ENCODE measurements at regions not wholly inside any gene's neighbourhood (a gene's known extent, or its start where the extent isn't known, plus 50 kb on each side); places are given as distances from the start of the nearest gene placed in this dataset.
"Not testable (repeated sequence)": the region's sequence is repeated elsewhere in the genome, so short reads cannot be mapped to it uniquely, and the experiment has no call there.

DNA sequence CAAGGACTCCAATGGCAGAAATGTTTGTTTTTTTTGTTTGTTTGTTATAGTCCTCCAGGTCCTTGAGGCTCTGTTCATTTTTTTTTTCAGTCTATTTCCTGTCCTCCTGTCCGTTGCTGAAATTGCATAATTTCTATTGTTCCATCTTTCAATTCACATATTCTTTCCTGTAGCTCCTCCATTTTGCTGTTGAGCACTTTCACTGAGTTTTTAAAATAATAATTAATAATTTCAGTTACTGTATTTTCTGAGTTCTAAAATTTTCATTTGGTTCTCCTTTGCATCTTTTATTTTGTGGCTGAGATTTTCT lies 202.3 kb upstream of the AGR3 start:
- Mint-ChIP-seq H3K27ac (no peak overlapping the region), H3K27me3 (ENCODE audit: low read depth) (peaks cover 3% of the 10 kb centered on the region), H3K36me3 (ENCODE audit: low read depth) (no peaks in the 10 kb centered on the region), H3K4me1 (ENCODE audit: low read depth) (no peaks in the 10 kb centered on the region), H3K9me3 (no peaks in the 10 kb centered on the region), H3K4me3 (no peak overlapping the region)
- intact Hi-C loops (cut with micrococcal nuclease): no loop called here
- CTCF ChIA-PET: no interaction called here
- no peak for DNase-seq

DNA sequence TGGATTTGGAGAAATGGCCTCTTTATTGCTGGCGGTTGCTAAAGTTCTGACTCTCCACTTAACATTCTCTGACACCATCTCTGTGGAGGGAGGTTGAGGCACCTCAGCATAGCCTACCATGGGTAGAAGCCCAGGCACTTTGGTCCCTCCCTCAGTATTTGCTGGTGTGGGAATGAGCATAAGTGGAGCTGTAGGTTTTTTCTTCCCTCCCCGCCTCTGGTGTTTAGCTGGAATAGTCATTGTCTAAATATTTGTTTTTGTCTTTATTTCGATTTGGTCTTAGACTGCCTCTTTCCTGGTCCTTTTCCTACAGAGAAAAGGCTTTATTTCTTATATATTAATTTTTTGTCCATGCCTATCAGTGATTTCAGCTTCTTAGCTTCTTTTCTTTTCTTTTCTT lies 203.4 kb upstream of the AGR3 start:
- no peak overlapping the region for H3K4me3 Mint-ChIP-seq
- no peaks in the 10 kb centered on the region for H3K4me1 Mint-ChIP-seq (ENCODE audit: low read depth)
- H3K36me3 Mint-ChIP-seq (ENCODE audit: low read depth): no peaks in the 10 kb centered on the region
- H3K27me3 Mint-ChIP-seq (ENCODE audit: low read depth): peaks cover 3% of the 10 kb centered on the region
- intact Hi-C loops (cut with micrococcal nuclease): no loop called here
- no peaks in the 10 kb centered on the region for H3K9me3 Mint-ChIP-seq
- no peak overlapping the region for H3K27ac Mint-ChIP-seq
- no peak for DNase-seq
- CTCF ChIA-PET: interaction anchor here (0.5 kb wide), 1 partner anchor 125 kb away, joined by 3 read pairs; no protein-coding TSS in a partner anchor

DNA sequence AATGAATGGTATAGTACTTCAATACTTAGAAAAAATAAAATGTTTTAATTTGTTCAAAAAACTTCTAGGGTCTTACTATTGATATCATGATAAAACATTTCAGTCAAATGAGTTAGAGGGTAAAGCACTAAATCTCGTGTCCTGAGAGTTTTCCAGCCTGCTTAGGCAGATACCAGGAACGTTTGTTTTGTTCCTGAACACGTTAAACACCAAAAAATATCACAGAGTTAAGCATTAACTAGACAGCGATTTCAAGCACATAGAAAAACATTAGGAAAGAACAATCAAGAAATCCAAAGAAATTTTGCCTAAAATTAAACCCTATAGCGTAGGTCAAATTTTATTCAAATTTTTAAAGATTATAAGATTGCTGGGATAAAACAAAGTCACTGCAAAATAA lies 204.6 kb upstream of the AGR3 start:
- Mint-ChIP-seq H3K36me3 (ENCODE audit: low read depth) (no peaks in the 10 kb centered on the region), H3K9me3 (no peaks in the 10 kb centered on the region), H3K4me1 (ENCODE audit: low read depth) (no peaks in the 10 kb centered on the region), H3K27ac (no peak overlapping the region), H3K27me3 (ENCODE audit: low read depth) (peaks cover 3% of the 10 kb centered on the region), H3K4me3 (no peak overlapping the region)
- intact Hi-C loops (cut with micrococcal nuclease): no loop called here
- no peak for DNase-seq
- CTCF ChIA-PET: no interaction called here

DNA sequence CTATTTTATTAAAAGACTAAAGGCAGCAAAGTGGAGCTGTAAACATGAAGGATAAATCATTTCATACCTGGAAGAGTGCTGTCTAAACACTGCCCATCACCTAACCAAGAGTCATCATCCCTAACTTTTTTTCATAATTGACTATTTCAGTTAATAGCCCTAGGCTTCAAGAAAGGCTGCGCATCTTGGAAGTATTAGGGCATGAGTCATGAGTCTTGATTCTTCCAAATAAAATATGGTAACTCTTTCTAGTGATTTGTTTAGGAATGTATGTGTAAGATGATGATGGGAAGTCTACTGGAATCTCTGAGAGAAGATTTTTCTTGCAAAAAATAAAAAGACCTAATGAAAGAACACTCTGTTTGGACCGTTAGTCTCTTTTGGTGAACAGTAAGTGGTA lies 207.7 kb upstream of the AHR start:
- Mint-ChIP-seq H3K4me3 (no peak overlapping the region), H3K27ac (no peak overlapping the region), H3K27me3 (ENCODE audit: low read depth) (no peaks in the 10 kb centered on the region), H3K4me1 (ENCODE audit: low read depth) (no peaks in the 10 kb centered on the region), H3K36me3 (ENCODE audit: low read depth) (no peaks in the 10 kb centered on the region), H3K9me3 (no peaks in the 10 kb centered on the region)
- CTCF ChIA-PET: no interaction called here
- DNase-seq: no peak
- intact Hi-C loops (cut with micrococcal nuclease): no loop called here

DNA sequence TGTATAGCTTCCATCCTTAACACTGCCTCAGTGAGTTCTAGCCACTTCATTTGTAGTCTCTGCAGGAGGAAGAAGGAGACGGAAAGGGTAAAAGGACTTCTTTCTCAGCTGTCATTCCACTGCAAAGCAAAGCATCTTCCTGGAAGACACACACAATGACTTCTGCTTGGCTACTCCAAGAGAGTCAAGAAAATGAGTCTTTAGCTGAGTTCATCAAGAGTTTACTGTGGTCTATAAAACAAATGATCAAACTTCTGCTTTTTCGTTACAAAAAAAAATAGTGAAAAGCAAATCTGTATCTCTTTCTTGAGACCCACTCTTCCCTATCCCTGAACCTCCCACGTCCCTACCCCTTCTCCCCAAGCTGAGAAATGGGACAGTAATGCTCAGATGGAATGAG lies 205.0 kb upstream of the AHR start:
- Mint-ChIP-seq H3K27ac (no peak overlapping the region), H3K4me1 (ENCODE audit: low read depth) (peaks cover 5% of the 10 kb centered on the region), H3K36me3 (ENCODE audit: low read depth) (no peaks in the 10 kb centered on the region), H3K9me3 (no peaks in the 10 kb centered on the region), H3K27me3 (ENCODE audit: low read depth) (no peaks in the 10 kb centered on the region), H3K4me3 (no peak overlapping the region)
- CTCF ChIA-PET: no interaction called here
- DNase-seq: no peak
- intact Hi-C loops (cut with micrococcal nuclease): no loop called here

DNA sequence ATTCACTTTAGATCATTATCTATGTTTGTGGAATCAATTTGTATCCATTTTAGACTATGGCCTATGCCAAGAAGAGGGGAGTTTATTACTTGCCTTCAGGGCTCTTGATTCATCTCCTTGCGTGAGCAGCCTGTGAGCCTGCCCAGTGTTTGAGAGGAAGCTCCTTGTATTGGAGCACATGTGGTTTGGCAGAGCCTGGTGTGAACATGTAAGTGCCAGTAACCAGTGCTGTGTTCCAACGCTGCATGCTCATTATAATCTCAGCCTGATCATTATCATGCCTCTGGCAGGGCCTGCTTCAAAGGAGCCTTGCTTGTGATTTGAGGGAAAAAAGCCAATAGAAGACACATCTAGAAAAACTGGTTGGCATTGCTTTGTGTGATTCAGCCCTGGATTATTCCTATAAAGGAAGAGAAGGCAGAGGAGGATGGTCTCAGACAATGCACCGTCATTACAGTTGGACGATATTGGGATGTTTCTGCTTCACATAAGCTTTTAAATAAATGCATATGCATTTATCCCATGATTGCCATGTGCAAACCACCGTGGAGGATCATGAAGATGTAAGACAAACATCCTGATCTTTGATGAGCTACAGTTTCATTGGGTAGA lies 203.4 kb upstream of the AHR start:
- intact Hi-C loops (cut with micrococcal nuclease): loop anchor here (5.0 kb wide), 1 partner anchor 1357 kb away; no protein-coding TSS in a partner anchor

DNA sequence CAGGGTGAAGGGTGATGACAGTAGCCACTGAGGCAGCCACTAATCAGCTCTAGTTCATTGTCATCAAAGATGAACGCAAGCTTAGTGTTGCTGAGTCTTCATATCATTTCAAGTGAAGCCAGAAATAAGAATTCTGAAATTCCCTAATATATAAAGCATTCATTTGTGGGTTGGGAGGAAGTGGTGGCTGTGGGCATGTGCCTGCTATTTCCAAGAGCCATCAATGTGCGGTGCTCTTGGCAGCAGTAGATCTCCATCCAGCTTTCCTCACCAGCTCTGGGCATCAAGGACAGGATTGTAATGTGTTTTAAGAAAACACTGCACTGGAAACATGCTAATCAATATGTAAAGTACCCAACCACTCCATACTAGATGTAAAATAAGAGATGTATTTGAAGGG lies 202.5 kb upstream of the AHR start:
- Mint-ChIP-seq H3K9me3 (no peaks in the 10 kb centered on the region), H3K4me1 (ENCODE audit: low read depth) (peaks cover 5% of the 10 kb centered on the region), H3K27me3 (ENCODE audit: low read depth) (no peaks in the 10 kb centered on the region), H3K27ac (no peak overlapping the region), H3K4me3 (no peak overlapping the region), H3K36me3 (ENCODE audit: low read depth) (no peaks in the 10 kb centered on the region)
- intact Hi-C loops (cut with micrococcal nuclease): loop anchor here (5.0 kb wide), 1 partner anchor 1356 kb away; no protein-coding TSS in a partner anchor
- CTCF ChIA-PET: no interaction called here
- no peak for DNase-seq

More for the DNA sequence above, 203.4 kb upstream of the AHR start:
- no peaks in the 10 kb centered on the region for H3K36me3 Mint-ChIP-seq (ENCODE audit: low read depth)
- H3K27me3 Mint-ChIP-seq (ENCODE audit: low read depth): no peaks in the 10 kb centered on the region
- no peak for DNase-seq
- H3K9me3 Mint-ChIP-seq: no peaks in the 10 kb centered on the region
- H3K4me3 Mint-ChIP-seq: no peak overlapping the region
- no peak overlapping the region for H3K27ac Mint-ChIP-seq
- CTCF ChIA-PET: no interaction called here
- peaks cover 5% of the 10 kb centered on the region for H3K4me1 Mint-ChIP-seq (ENCODE audit: low read depth)

DNA sequence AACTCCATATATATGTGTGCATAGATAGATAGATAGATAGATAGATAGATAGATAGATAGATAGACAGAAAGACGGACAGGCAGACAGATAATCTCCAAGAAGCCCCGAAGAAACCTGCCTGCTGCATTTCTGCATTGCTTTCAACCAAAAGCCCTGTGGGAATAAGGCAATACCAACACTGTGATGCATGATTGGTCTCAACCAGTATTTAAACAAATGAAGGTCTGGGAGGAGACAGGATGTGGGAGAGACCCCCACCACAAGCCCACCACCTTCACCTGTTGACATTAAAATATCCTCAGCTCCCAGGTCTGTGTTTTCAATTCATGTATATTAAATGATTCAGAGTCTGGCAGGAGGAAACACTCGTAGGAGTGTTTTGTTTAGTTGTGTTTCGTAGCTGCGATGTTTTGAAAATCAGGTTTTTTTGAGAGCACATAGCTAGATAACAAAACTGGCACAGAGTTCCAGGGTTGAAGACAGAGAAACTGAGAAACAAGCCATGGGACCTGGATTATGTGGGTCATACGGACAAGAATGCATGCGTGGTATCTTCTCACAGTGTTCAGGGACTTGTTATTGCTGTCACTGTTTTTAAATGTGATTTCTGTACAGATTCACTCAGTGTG lies 200.7 kb upstream of the AHR start:
- Mint-ChIP-seq H3K4me1 (ENCODE audit: low read depth) (peaks cover 5% of the 10 kb centered on the region), H3K9me3 (peaks cover 4% of the 10 kb centered on the region), H3K4me3 (no peak overlapping the region), H3K36me3 (ENCODE audit: low read depth) (no peaks in the 10 kb centered on the region), H3K27me3 (ENCODE audit: low read depth) (no peaks in the 10 kb centered on the region), H3K27ac (no peak overlapping the region)
- CTCF ChIA-PET: no interaction called here
- DNase-seq: no peak
- intact Hi-C loops (cut with micrococcal nuclease): loop anchor here (5.0 kb wide), 1 partner anchor 1355 kb away; no protein-coding TSS in a partner anchor

DNA sequence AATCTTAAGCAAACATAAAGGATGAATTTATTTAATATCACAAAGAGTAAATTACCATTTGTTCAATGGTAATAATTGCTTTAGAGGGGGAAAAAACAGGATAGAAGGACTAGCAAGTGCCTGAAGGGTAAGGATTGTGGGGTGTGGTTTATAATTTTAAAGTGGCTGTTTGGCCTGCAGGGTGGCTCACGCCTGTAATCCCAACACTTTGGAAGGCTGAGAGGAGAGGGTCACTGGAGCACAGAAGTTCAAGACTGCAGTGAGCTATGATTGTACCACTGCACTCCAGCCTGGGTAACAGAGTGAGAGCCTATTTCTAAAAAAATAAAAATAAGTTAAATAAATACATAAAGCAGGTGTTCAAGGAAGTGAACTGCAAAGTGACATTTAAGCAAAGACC lies 199.9 kb upstream of the AHR start:
- Mint-ChIP-seq H3K27ac (no peak overlapping the region), H3K4me1 (ENCODE audit: low read depth) (peaks cover 5% of the 10 kb centered on the region), H3K36me3 (ENCODE audit: low read depth) (no peaks in the 10 kb centered on the region), H3K4me3 (no peak overlapping the region), H3K9me3 (peaks cover 4% of the 10 kb centered on the region), H3K27me3 (ENCODE audit: low read depth) (no peaks in the 10 kb centered on the region)
- CTCF ChIA-PET: no interaction called here
- intact Hi-C loops (cut with micrococcal nuclease): loop anchor here (5.0 kb wide), 1 partner anchor 1354 kb away; no protein-coding TSS in a partner anchor
- no peak for DNase-seq

DNA sequence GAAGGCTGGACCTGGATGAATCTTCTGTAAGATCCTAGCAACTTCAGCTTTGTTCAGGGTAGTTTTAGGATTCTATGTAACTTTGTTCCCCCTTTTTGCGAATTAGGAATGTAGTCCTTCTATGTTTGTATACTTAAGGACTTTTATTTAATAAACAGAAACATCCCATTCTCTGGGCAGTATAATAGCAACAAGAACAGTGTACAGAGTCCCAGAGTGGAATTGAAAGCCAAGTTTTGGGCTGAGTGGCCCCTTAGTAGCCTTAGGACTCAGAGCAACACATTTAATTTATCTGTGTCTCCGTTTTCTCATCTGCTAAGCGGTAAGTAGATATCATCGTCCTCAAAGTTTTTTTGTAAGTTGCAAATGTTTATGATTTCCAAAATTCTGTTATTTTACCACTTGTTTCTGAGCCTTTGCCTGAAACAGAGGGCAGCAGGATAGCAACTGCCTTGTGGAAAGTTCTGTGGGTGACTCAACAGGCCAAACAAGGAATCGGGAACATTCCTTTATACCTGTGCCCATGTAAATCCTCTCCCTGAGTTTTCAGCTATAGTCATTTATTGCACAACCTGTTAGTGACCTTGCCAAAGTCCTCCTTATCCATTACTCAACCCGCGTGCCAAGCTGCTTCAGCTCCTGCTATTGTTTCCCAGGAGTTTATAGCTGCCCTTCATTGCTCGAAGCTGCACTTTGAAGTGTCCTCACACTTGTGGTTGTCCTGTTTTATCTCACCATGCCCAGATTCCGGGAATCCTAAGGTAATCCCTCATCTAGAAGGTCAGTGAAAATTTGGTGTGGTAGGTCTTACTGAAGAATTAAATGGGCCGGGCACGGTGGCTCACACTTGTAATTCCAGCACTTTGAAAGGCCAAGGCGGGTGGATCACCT lies 199.1 kb upstream of the AHR start:
- Mint-ChIP-seq H3K9me3 (peaks cover 4% of the 10 kb centered on the region), H3K4me3 (no peak overlapping the region), H3K4me1 (ENCODE audit: low read depth) (peaks cover 5% of the 10 kb centered on the region), H3K27ac (no peak overlapping the region), H3K27me3 (ENCODE audit: low read depth) (no peaks in the 10 kb centered on the region), H3K36me3 (ENCODE audit: low read depth) (no peaks in the 10 kb centered on the region)
- no peak for DNase-seq
- CTCF ChIA-PET: no interaction called here
- intact Hi-C loops (cut with micrococcal nuclease): loop anchor here (5.0 kb wide), 1 partner anchor 1353 kb away; no protein-coding TSS in a partner anchor

DNA sequence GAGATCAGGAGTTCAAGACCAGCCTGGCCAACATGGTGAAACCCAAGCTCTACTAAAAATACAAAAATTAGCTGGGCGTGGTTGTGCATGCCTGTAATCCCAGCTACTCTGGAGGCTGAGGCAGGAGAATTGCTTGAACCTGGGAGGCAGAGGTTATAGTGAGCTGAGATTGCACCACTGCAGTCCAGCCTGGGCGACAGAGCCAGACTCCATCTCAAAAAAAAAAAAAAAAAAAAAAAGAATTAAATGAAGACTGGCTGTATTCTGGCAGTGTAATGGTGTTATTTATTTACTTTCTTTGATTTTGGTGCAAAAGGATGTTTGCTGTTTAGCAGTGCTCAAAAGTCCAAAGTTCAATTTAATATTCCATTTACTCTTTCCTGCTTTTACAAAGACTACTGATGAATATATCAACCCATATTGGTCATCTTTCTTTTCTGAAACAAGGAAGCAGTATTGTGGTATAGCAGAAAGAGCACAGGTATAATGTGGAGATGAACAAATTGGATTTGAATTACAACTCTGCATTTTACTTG lies 198.4 kb upstream of the AHR start:
- H3K4me3 Mint-ChIP-seq; CTCF ChIA-PET; DNase-seq; H3K27ac Mint-ChIP-seq; H3K27me3 Mint-ChIP-seq (ENCODE audit: low read depth); H3K36me3 Mint-ChIP-seq (ENCODE audit: low read depth); H3K4me1 Mint-ChIP-seq (ENCODE audit: low read depth); H3K9me3 Mint-ChIP-seq: not testable (repeated sequence)
- intact Hi-C loops (cut with micrococcal nuclease): loop anchor here (5.0 kb wide), 1 partner anchor 1352 kb away; no protein-coding TSS in a partner anchor

DNA sequence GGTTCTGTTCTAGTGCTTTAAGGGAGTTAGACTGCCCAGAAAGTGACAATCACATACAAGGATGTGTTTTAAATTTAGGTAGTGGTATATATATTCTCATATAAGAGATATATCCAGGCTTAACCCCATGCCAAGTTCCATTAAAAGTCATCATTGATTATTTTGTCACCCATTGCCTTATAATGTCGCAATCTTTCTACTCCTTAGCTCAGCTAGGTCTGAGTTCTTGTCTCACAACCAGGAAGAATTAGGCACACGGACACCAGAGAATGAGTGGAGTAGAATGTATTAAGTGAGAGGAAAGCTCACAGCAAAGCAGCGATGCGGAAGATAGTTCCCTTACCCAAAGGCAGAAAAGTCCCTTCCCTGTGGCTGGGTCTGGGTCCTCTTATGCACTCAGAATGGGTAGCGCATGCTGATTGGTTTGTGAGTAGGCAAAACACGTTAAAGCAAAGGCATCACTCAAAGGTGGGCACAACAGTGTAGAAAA lies 197.2 kb upstream of the AHR start:
- Mint-ChIP-seq H3K27ac (no peak overlapping the region), H3K9me3 (peaks cover 4% of the 10 kb centered on the region)
- no peak for DNase-seq

More for the DNA sequence above, 197.2 kb upstream of the AHR start:
- no peak overlapping the region for H3K4me3 Mint-ChIP-seq
- CTCF ChIA-PET: no interaction called here
- intact Hi-C loops (cut with micrococcal nuclease): no loop called here
- no peaks in the 10 kb centered on the region for H3K36me3 Mint-ChIP-seq (ENCODE audit: low read depth)
- peaks cover 5% of the 10 kb centered on the region for H3K4me1 Mint-ChIP-seq (ENCODE audit: low read depth)
- H3K27me3 Mint-ChIP-seq (ENCODE audit: low read depth): no peaks in the 10 kb centered on the region
